Caco-2 (cell line): ENCODE measurements at regions not wholly inside any gene's neighbourhood (a gene's known extent, or its start where the extent isn't known, plus 50 kb on each side); places are given as distances from the start of the nearest gene placed in this dataset.

Experiments used
- BruUV-seq: library from RNA; stranded (reverse); fragments of 400-500 nt; replicated peaks from 2 replicates; lab custom pipeline; 2021; lab: Mats Ljungman, UMichigan
- CTCF ChIA-PET: fragments of 300-600 bp; sonication (Branson Sonifier 250); formaldehyde crosslinking; loops from one replicate; lab custom pipeline; 2022; ENCODE audit warnings: antibody characterized with exemption; lab: Charles Lee
- POLR2A ChIA-PET: fragments of 300-600 bp; sonication (Branson Sonifier 250); formaldehyde crosslinking; loops from one replicate; lab custom pipeline; 2022; ENCODE audit warnings: antibody characterized with exemption; lab: Charles Lee
- DNase-seq, 2 experiments: peaks; one replicate each; pipeline versions ENCODE4 v3.0.0 to v3.0.0-alpha.2; 2020 to 2022
- H3K27me3 ChIP-seq: replicated peaks from 2 replicates; pipeline ENCODE4 v1.6.0; 2011; ENCODE audit warnings: low read length; ENCODE audit not compliant: control insufficient read depth, insufficient read depth
- H3K36me3 ChIP-seq: 2 replicates; pipeline ENCODE4 v1.5.1; 2011; ENCODE audit warnings: low read length; ENCODE audit not compliant: control insufficient read depth, insufficient read depth
- H3K4me1 ChIP-seq: fragments of 250-450 bp; sonication (Bioruptor Pico); 2 replicates; pipeline ENCODE4 v1.5.1; 2020; ENCODE audit warnings: mild to moderate bottlenecking
- H3K4me3 ChIP-seq: 2 replicates; pipeline ENCODE4 v1.5.1; 2011; ENCODE audit warnings: low read depth, mild to moderate bottlenecking, control low read depth, low read length
- H3K9me3 ChIP-seq: fragments of 250-450 bp; sonication (Bioruptor Pico); 2 replicates; pipeline ENCODE4 v1.5.1; 2020; ENCODE audit warnings: mild to moderate bottlenecking, moderate library complexity
- H3K27ac Mint-ChIP-seq: one replicate; pipeline ENCODE4 v1.8.0; 2022; ENCODE audit warnings: mixed read lengths; ENCODE audit not compliant: unreplicated experiment
- H3K27me3 Mint-ChIP-seq: one replicate; pipeline ENCODE4 v1.8.0; 2022; ENCODE audit warnings: mixed read lengths; ENCODE audit not compliant: insufficient read depth, unreplicated experiment
- H3K36me3 Mint-ChIP-seq: one replicate; pipeline ENCODE4 v1.8.0; 2022; ENCODE audit warnings: mild to moderate bottlenecking, mixed read lengths; ENCODE audit not compliant: insufficient read depth, unreplicated experiment
- H3K4me1 Mint-ChIP-seq: one replicate; pipeline ENCODE4 v1.8.0; 2022; ENCODE audit warnings: low read depth, mixed read lengths; ENCODE audit not compliant: unreplicated experiment
- H3K4me3 Mint-ChIP-seq: one replicate; pipeline ENCODE4 v1.8.0; 2022; ENCODE audit warnings: mild to moderate bottlenecking, moderate library complexity, mixed read lengths; ENCODE audit not compliant: unreplicated experiment
- H3K9me3 Mint-ChIP-seq: one replicate; pipeline ENCODE4 v1.8.0; 2022; ENCODE audit warnings: mixed read lengths; ENCODE audit not compliant: unreplicated experiment
- intact Hi-C: fragments of 100-400 bp; cut with micrococcal nuclease; formaldehyde crosslinking; loops from one replicate; pipeline ENCODE4 v1.10.0; 2022; ENCODE audit not compliant: unreplicated experiment
- TF ChIP-seq, protein P1 (sequence below), 2 experiments: fragments of 200-600 bp in 1 of 2; IDR thresholded peaks; 1 replicate in 1 of 2; 2 replicates in 1 of 2; pipeline versions ENCODE4 v1.5.1 to v1.8.0; 2011 to 2022; ENCODE audit warnings: antibody characterized with exemption in 1 of 2, control low read depth in 1 of 2, inconsistent platforms in 1 of 2, low read depth in 1 of 2, low read length in 1 of 2, mild to moderate bottlenecking in 1 of 2, moderate library complexity in 1 of 2; ENCODE audit not compliant: insufficient read depth in 1 of 2, severe bottlenecking in 1 of 2, unreplicated experiment in 1 of 2

DNA sequence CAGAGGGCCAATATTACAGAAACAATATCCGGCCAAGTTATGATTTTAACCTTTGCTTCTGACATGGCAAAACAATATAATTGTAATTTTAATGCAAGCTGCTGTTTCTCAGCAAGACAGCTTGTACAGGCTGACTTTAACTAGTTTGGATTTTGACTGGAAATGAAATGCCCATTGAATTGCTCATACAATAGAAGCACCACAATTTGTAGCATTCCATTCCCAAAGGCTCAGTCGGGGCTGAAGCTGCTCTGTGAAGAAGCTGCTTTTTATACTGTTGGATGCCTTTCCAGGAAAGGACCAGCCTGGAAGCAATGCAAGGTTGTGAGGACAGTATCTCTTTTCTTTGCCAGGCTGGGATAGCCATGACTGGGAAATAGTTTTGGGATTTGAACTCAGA lies 677.0 kb upstream of the FANCL start:
- intact Hi-C loops = no loop called here
- H3K9me3 Mint-ChIP-seq = no peaks in the 10 kb centered on the region
- TF ChIP-seq, protein P1, sequence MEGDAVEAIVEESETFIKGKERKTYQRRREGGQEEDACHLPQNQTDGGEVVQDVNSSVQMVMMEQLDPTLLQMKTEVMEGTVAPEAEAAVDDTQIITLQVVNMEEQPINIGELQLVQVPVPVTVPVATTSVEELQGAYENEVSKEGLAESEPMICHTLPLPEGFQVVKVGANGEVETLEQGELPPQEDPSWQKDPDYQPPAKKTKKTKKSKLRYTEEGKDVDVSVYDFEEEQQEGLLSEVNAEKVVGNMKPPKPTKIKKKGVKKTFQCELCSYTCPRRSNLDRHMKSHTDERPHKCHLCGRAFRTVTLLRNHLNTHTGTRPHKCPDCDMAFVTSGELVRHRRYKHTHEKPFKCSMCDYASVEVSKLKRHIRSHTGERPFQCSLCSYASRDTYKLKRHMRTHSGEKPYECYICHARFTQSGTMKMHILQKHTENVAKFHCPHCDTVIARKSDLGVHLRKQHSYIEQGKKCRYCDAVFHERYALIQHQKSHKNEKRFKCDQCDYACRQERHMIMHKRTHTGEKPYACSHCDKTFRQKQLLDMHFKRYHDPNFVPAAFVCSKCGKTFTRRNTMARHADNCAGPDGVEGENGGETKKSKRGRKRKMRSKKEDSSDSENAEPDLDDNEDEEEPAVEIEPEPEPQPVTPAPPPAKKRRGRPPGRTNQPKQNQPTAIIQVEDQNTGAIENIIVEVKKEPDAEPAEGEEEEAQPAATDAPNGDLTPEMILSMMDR (IDR thresholded peaks at IDR 0.05; ENCODE audit: insufficient read depth in 1 of 2, low read depth in 1 of 2, low read length in 1 of 2, severe bottlenecking in 1 of 2, unreplicated experiment in 1 of 2) = no peak
- H3K27ac Mint-ChIP-seq = no peak overlapping the region
- Histone ChIP-seq H3K4me1 (no peaks in the 10 kb centered on the region), H3K36me3 (no peaks in the 10 kb centered on the region), H3K4me3 (no peak overlapping the region), H3K9me3 (no peaks in the 10 kb centered on the region), H3K27me3 (no peaks in the 10 kb centered on the region)
- ChIA-PET POLR2A (no interaction called here), CTCF (no interaction called here)
- H3K36me3 Mint-ChIP-seq = no peaks in the 10 kb centered on the region
- peaks cover 7% of the 10 kb centered on the region for H3K4me1 Mint-ChIP-seq
- no peak overlapping the region for H3K4me3 Mint-ChIP-seq
- no TSS peak for BruUV-seq
- DNase-seq = no peak
- no peaks in the 10 kb centered on the region for H3K27me3 Mint-ChIP-seq

DNA sequence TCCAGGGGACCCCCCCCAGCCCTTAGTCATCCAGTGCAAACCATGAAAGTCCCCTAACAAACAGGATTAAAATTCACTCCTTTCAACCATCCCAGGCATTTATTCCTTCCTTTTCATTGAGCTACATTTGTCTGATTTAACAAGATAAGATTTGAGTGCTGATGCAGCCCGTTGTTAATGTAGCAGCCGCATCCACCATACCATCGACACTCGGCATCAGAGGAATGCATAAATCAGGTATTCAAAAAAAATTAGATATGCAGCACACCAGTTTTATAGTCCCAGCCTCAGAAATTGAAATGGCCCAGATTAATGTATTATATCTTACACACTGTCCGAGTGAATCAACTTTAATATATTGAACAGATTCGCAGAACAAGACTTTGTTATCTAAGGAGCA lies 676.5 kb upstream of the FANCL start:
- no peak overlapping the region for H3K27ac Mint-ChIP-seq
- H3K27me3 ChIP-seq = no peaks in the 10 kb centered on the region
- ChIA-PET CTCF (no interaction called here), POLR2A (no interaction called here)
- peaks cover 2% of the 10 kb centered on the region for H3K27me3 Mint-ChIP-seq
- H3K36me3 Mint-ChIP-seq = no peaks in the 10 kb centered on the region
- no peak overlapping the region for H3K4me3 Mint-ChIP-seq
- intact Hi-C loops = no loop called here
- DNase-seq = no peak
- no peaks in the 10 kb centered on the region for H3K36me3 ChIP-seq
- H3K9me3 Mint-ChIP-seq = no peaks in the 10 kb centered on the region
- no peaks in the 10 kb centered on the region for H3K9me3 ChIP-seq
- H3K4me1 Mint-ChIP-seq = peaks cover 2% of the 10 kb centered on the region
- no TSS peak for BruUV-seq
- no peaks in the 10 kb centered on the region for H3K4me1 ChIP-seq
- TF ChIP-seq, protein P1 (IDR thresholded peaks at IDR 0.05; ENCODE audit: insufficient read depth in 1 of 2, low read depth in 1 of 2, low read length in 1 of 2, severe bottlenecking in 1 of 2, unreplicated experiment in 1 of 2) = no peak
- no peak overlapping the region for H3K4me3 ChIP-seq

DNA sequence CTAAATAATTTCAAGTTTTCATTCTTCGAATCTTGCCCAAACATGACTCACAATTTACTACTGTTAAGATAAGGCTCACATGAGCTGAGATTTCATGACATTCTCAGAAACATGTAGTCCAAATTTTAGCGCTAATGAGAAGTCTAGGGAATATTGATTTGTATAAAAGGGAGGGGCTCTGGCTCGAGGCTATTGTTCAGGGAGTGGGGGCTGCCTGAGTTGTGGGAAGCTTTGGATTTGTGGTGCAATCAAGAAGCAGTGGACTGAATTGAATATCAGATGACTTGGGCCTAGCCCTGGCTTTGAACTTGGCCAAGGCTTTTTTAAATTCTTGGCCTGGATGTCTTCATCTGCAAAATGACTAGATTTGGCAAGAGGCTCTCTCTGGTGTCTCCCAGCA lies 674.9 kb upstream of the FANCL start:
- CTCF ChIA-PET = no interaction called here
- H3K4me1 Mint-ChIP-seq = no peaks in the 10 kb centered on the region

More for the DNA sequence above, 674.9 kb upstream of the FANCL start:
- H3K9me3 Mint-ChIP-seq = no peaks in the 10 kb centered on the region
- Histone ChIP-seq H3K9me3 (no peaks in the 10 kb centered on the region), H3K36me3 (no peaks in the 10 kb centered on the region), H3K27me3 (no peaks in the 10 kb centered on the region), H3K4me1 (no peaks in the 10 kb centered on the region), H3K4me3 (no peak overlapping the region)
- no peak for DNase-seq
- H3K36me3 Mint-ChIP-seq = no peaks in the 10 kb centered on the region
- H3K27me3 Mint-ChIP-seq = peaks cover 2% of the 10 kb centered on the region
- BruUV-seq = no TSS peak
- H3K4me3 Mint-ChIP-seq = no peak overlapping the region
- intact Hi-C loops = no loop called here
- POLR2A ChIA-PET = no interaction called here
- no peak overlapping the region for H3K27ac Mint-ChIP-seq
- TF ChIP-seq, protein P1 (IDR thresholded peaks at IDR 0.05; ENCODE audit: insufficient read depth in 1 of 2, low read depth in 1 of 2, low read length in 1 of 2, severe bottlenecking in 1 of 2, unreplicated experiment in 1 of 2) = no peak
